ENCODE measurements at regions not wholly inside any gene's neighbourhood (a gene's known extent, or its start where the extent isn't known, plus 50 kb on each side); places are given as distances from the start of the nearest gene placed in this dataset.
"Not testable (repeated sequence)": the region's sequence is repeated elsewhere in the genome, so short reads cannot be mapped to it uniquely, and the experiment has no call there.

- Mint-ChIP-seq H3K4me1 (peaks cover 33% of the 10 kb centered on the region), H3K4me3 (no peak overlapping the region), H3K27ac (peak overlapping the region; percentile 58), H3K27me3 (no peaks in the 10 kb centered on the region), H3K36me3 (ENCODE audit: low read depth) (no peaks in the 10 kb centered on the region), H3K9me3 (ENCODE audit: low read depth) (no peaks in the 10 kb centered on the region)
- ATAC-seq, result no peak
- CTCF ChIA-PET, result interaction anchor here (0.6 to 11.5 kb wide), 7 partner anchors 30 to 384 kb away, joined by 3 to 190 read pairs (median 3); no protein-coding TSS in a partner anchor
- no peak for DNase-seq
- intact Hi-C loops (cut with DNase I, micrococcal nuclease), result no loop called here
- POLR2A ChIA-PET, result interaction anchor here (0.7 kb wide), 1 partner anchor 11 kb away, joined by 3 read pairs; no protein-coding TSS in a partner anchor
Measured at GRCh38 chr3:5053021-5053831, 68.9 kb upstream of the ARL8B start.

- intact Hi-C loops (cut with DNase I, micrococcal nuclease), result no loop called here
- DNase-seq (no peak), ATAC-seq (no peak)
- H3K27ac Mint-ChIP-seq, result no peak overlapping the region
- no peaks in the 10 kb centered on the region for H3K36me3 Mint-ChIP-seq (ENCODE audit: low read depth)
- no peaks in the 10 kb centered on the region for H3K9me3 Mint-ChIP-seq (ENCODE audit: low read depth)
- ChIA-PET CTCF (interaction anchor here (0.8 to 11.5 kb wide), 6 partner anchors 15 to 341 kb away, joined by 3 to 190 read pairs (median 4); no protein-coding TSS in a partner anchor), POLR2A (no interaction called here)
- H3K27me3 Mint-ChIP-seq, result peaks cover 2% of the 10 kb centered on the region
- peaks cover 33% of the 10 kb centered on the region for H3K4me1 Mint-ChIP-seq
- no peak overlapping the region for H3K4me3 Mint-ChIP-seq
Measured at GRCh38 chr3:5054098-5054497, 68.0 kb upstream of the ARL8B start.

- intact Hi-C loops (cut with DNase I, micrococcal nuclease); H3K9me3 Mint-ChIP-seq (ENCODE audit: low read depth); H3K27me3 Mint-ChIP-seq; H3K4me3 Mint-ChIP-seq; H3K27ac Mint-ChIP-seq; POLR2A ChIA-PET; ATAC-seq; H3K36me3 Mint-ChIP-seq (ENCODE audit: low read depth); DNase-seq: not testable (repeated sequence)
- CTCF ChIA-PET, result interaction anchor here (0.5 to 11.5 kb wide), 10 partner anchors 15 to 341 kb away, joined by 3 to 190 read pairs (median 4); no protein-coding TSS in a partner anchor
- peaks cover 33% of the 10 kb centered on the region for H3K4me1 Mint-ChIP-seq
Measured at GRCh38 chr3:5054579-5054978, 67.5 kb upstream of the ARL8B start.

- intact Hi-C loops (cut with DNase I, micrococcal nuclease), result loop anchor here (2.0 to 5.0 kb wide), 2 partner anchors 75 to 703 kb away; no protein-coding TSS in a partner anchor
- no peak overlapping the region for H3K4me3 Mint-ChIP-seq
- DNase-seq (no peak), ATAC-seq (no peak)
- ChIA-PET POLR2A (no interaction called here), CTCF (interaction anchor here (1.0 to 11.5 kb wide), 6 partner anchors 25 to 416 kb away, joined by 3 to 190 read pairs (median 4); no protein-coding TSS in a partner anchor)
- H3K36me3 Mint-ChIP-seq (ENCODE audit: low read depth), result no peaks in the 10 kb centered on the region
- H3K27ac Mint-ChIP-seq, result no peak overlapping the region
- peaks cover 33% of the 10 kb centered on the region for H3K4me1 Mint-ChIP-seq
- peaks cover 6% of the 10 kb centered on the region for H3K27me3 Mint-ChIP-seq
- H3K9me3 Mint-ChIP-seq (ENCODE audit: low read depth), result no peaks in the 10 kb centered on the region
Measured at GRCh38 chr3:5055357-5056110, 66.6 kb upstream of the ARL8B start.

GRCh38 chr3:5056111-5056391 lies 66.0 kb upstream of the ARL8B start:
- ChIA-PET POLR2A (no interaction called here), CTCF (interaction anchor here (1.0 to 11.5 kb wide), 5 partner anchors 72 to 417 kb away, joined by 3 to 190 read pairs (median 5); no protein-coding TSS in a partner anchor)
- Mint-ChIP-seq H3K4me1 (peaks cover 33% of the 10 kb centered on the region), H3K27me3 (peaks cover 6% of the 10 kb centered on the region), H3K36me3 (ENCODE audit: low read depth) (no peaks in the 10 kb centered on the region), H3K9me3 (ENCODE audit: low read depth) (no peaks in the 10 kb centered on the region), H3K4me3 (no peak overlapping the region), H3K27ac (no peak overlapping the region)
- no peak for ATAC-seq
- no peak for DNase-seq
- intact Hi-C loops (cut with DNase I, micrococcal nuclease), result loop anchor here (2.0 to 5.0 kb wide), 2 partner anchors 75 to 704 kb away; no protein-coding TSS in a partner anchor

GRCh38 chr3:5057272-5057671 lies 64.8 kb upstream of the ARL8B start:
- Mint-ChIP-seq H3K4me1 (peaks cover 23% of the 10 kb centered on the region), H3K36me3 (ENCODE audit: low read depth) (no peaks in the 10 kb centered on the region), H3K27me3 (peaks cover 8% of the 10 kb centered on the region), H3K27ac (no peak overlapping the region), H3K9me3 (ENCODE audit: low read depth) (no peaks in the 10 kb centered on the region), H3K4me3 (no peak overlapping the region)
- ChIA-PET POLR2A (interaction anchor here (0.8 kb wide), 1 partner anchor 345 kb away, joined by 3 read pairs; no protein-coding TSS in a partner anchor), CTCF (interaction anchor here (0.6 to 11.5 kb wide), 17 partner anchors 13 to 404 kb away, joined by 3 to 190 read pairs (median 4); partner anchors contain the start of gene BHLHE40)
- ATAC-seq, result no peak
- DNase-seq, result no peak
- intact Hi-C loops (cut with DNase I, micrococcal nuclease), result loop anchor here (1.0 to 5.0 kb wide), 6 partner anchors 30 to 705 kb away; no protein-coding TSS in a partner anchor

- Mint-ChIP-seq H3K9me3 (ENCODE audit: low read depth) (no peaks in the 10 kb centered on the region), H3K4me1 (peaks cover 17% of the 10 kb centered on the region), H3K4me3 (no peak overlapping the region), H3K36me3 (ENCODE audit: low read depth) (no peaks in the 10 kb centered on the region), H3K27me3 (peaks cover 8% of the 10 kb centered on the region), H3K27ac (peak overlapping the region; percentile 11)
- CTCF ChIA-PET, result interaction anchor here (0.6 to 11.5 kb wide), 20 partner anchors 10 to 405 kb away, joined by 3 to 190 read pairs (median 4); partner anchors contain the start of gene BHLHE40
- peak; percentile 87 for DNase-seq
- ATAC-seq, result peak; percentile 96
- POLR2A ChIA-PET, result interaction anchor here (0.8 kb wide), 1 partner anchor 346 kb away, joined by 3 read pairs; no protein-coding TSS in a partner anchor
- intact Hi-C loops (cut with DNase I, micrococcal nuclease), result loop anchor here (1.0 to 5.0 kb wide), 6 partner anchors 31 to 706 kb away; no protein-coding TSS in a partner anchor
Measured at GRCh38 chr3:5057857-5058324, 64.2 kb upstream of the ARL8B start.

- ATAC-seq, result no peak
- intact Hi-C loops (cut with DNase I, micrococcal nuclease), result loop anchor here (1.0 to 5.0 kb wide), 2 partner anchors 347 to 706 kb away; no protein-coding TSS in a partner anchor
Measured at GRCh38 chr3:5058471-5058951, 63.6 kb upstream of the ARL8B start.

GRCh38 chr3:5059782-5060181 lies 62.3 kb upstream of the ARL8B start:
- Mint-ChIP-seq H3K9me3 (ENCODE audit: low read depth) (no peaks in the 10 kb centered on the region), H3K4me3 (no peak overlapping the region), H3K4me1 (peaks cover 15% of the 10 kb centered on the region), H3K27ac (no peak overlapping the region), H3K27me3 (peaks cover 8% of the 10 kb centered on the region), H3K36me3 (ENCODE audit: low read depth) (no peaks in the 10 kb centered on the region)
- ChIA-PET POLR2A (interaction anchor here (0.7 kb wide), 1 partner anchor 82 kb away, joined by 6 read pairs; no protein-coding TSS in a partner anchor), CTCF (interaction anchor here (0.7 to 11.5 kb wide), 5 partner anchors 8 to 347 kb away, joined by 3 to 190 read pairs (median 10); partner anchors contain the start of gene BHLHE40)
- intact Hi-C loops (cut with DNase I, micrococcal nuclease), result loop anchor here in 1 of 2 experiments (5.0 kb wide), 1 partner anchor 707 kb away; no protein-coding TSS in a partner anchor
- DNase-seq, result no peak
- ATAC-seq, result no peak

More at GRCh38 chr3:5058471-5058951, 63.6 kb upstream of the ARL8B start:
- Mint-ChIP-seq H3K9me3 (ENCODE audit: low read depth) (no peaks in the 10 kb centered on the region), H3K4me3 (no peak overlapping the region), H3K27ac (no peak overlapping the region), H3K4me1 (peaks cover 15% of the 10 kb centered on the region), H3K27me3 (peaks cover 8% of the 10 kb centered on the region), H3K36me3 (ENCODE audit: low read depth) (no peaks in the 10 kb centered on the region)
- ChIA-PET POLR2A (no interaction called here), CTCF (interaction anchor here (0.8 to 11.5 kb wide), 14 partner anchors 10 to 350 kb away, joined by 3 to 190 read pairs (median 5); partner anchors contain the start of gene BHLHE40)
- no peak for DNase-seq

GRCh38 chr3:5061218-5061569 lies 60.9 kb upstream of the ARL8B start:
- Mint-ChIP-seq H3K27ac (no peak overlapping the region), H3K4me3 (no peak overlapping the region), H3K36me3 (ENCODE audit: low read depth) (no peaks in the 10 kb centered on the region), H3K9me3 (ENCODE audit: low read depth) (no peaks in the 10 kb centered on the region), H3K27me3 (peaks cover 8% of the 10 kb centered on the region), H3K4me1 (peaks cover 9% of the 10 kb centered on the region)
- CTCF ChIA-PET, result interaction anchor here (0.9 to 11.5 kb wide), 2 partner anchors 329 to 348 kb away, joined by 3 to 190 read pairs; no protein-coding TSS in a partner anchor
- POLR2A ChIA-PET, result no interaction called here
- intact Hi-C loops (cut with DNase I, micrococcal nuclease), result no loop called here
- ATAC-seq (no peak), DNase-seq (no peak)

Measured in activated CD4-positive, alpha-beta T cell treated with anti-CD3 and anti-CD28 coated beads for 36 hours (primary cell).